G401.6 (cell line): ENCODE measurements at regions not wholly inside any gene's neighbourhood (a gene's known extent, or its start where the extent isn't known, plus 50 kb on each side); places are given as distances from the start of the nearest gene placed in this dataset.
"Not testable (repeated sequence)": the region's sequence is repeated elsewhere in the genome, so short reads cannot be mapped to it uniquely, and the experiment has no call there.

Source experiments
- FAIRE-seq: peaks from 2 replicates; lab custom pipeline; 2012; peaks lifted over from hg19 to GRCh38; lab: Jason Lieb, UNC

DNA sequence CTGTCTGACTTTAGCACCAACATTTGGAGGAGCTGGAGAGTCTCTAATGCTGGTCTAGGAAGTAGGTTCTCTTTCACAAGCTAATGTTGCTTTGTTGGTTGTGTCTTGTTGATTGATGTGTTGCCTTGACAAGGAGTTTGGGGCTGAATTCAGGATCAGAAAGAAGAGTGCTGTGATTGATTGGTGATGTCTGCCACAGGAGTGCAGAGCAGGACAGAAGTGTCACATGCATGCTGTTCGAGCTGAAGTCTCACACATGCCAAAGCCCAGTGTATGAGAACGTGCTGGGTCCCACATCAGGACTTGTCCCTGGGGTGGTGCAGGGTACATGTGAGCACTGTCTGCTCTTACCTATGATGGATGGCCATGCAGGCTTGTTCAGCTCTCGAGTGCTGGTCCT lies 694.4 kb downstream of the MATN1 start:
- no peak for FAIRE-seq

DNA sequence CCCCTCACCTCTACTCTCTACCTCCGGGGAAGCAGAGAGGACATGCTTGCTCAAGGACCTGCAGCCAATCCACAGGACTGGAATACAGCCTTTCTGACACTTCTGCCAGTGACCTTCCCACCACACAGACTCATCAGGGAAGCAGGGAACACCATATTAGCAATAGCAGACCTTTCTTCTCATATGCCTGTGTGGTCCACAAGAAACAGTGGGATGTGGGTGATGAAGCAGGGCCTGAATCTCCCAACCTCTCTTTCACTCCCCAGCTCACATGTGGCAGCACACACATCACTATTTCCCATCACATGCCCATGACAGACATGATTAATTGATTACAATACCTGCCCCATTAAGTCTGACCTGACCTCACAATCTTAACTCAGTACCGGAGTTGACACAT lies 695.1 kb downstream of the MATN1 start:
- no peak for FAIRE-seq

DNA sequence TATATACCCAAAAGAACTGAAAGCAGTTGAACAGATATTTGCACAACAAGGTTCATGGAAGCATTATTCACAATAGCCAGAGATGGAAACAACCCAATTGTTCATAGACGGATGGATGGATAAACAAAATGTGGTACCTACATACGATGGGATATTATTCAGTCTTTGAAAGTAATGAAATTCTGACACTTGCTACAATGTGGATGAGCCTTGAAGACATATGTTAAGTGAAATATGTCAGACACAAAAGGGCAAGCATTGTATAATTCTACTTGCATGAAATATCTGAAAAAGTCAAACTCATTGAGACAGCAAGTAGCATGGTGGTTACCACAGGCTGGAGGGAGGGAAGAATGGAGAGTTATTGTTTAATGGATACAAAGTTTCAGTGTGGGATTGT lies 696.1 kb downstream of the MATN1 start:
- no peak for FAIRE-seq

DNA sequence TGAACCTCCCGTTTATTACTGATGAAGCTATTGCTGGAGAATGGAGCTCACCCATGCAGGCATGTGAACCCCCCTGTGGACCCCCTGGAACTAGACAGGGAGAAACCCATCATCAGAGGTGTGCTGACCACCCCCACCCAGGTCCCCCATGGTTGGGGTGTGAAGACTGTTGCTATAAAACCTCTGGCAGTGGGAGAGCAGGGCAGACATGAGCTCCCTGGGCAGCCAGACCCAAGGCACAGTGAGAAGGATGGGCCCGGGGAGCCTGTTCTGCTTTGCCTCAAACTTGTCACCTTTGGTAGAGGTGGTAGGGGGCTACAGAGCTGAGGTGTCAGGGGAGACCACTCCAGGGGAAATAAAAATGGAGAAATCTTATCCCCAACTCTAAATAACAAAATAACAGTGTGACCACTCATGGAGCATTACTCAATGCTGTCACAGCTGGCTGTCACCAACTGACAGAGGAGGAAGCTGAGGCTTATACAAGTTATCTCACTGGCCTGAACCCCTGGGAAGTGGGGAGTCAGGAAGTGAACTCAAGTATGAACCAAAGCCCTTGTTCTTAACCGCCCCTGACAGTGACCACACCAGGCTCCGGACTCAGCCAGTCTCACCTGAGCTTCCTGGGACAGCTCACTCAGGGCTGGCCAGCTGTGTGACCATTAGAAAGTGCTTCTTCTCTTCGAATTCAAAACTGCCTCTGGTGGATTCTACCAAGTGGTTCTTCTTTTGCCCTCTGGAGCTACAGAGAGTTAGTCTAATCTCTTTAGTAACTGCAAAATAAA lies 698.8 kb downstream of the MATN1 start:
- FAIRE-seq, result no peak

DNA sequence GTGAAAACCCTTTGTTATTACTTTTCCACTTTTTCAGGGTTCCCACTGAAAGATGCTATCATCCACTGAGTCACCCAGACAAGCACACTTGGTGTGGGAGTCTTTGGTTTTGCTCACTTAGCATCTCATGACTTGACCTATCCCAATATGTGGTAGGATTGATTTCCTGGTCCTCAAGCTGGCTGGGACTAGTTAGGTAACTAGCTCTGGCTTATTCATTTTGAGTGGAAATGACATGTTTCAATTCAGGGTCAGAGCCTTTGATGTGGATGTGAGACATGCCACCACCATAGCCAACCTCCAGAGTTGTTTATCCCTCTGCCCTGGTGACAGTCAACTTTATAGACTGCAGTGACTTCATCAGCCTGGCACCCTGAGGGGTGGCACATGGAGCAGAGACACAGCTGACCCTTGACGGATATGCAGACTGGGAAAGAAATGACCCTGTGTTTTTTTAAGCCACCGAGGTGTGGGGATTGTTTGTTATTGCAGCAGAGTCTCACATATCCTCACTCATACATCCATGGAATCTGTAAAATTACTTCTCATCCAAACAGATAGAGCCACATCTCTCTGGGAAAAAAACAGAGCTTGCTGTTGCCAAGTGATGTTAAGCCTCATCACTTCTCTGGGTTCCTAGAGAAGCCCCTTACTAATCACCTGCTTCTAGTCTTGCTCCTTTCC lies 699.9 kb downstream of the MATN1 start:
- no peak for FAIRE-seq

DNA sequence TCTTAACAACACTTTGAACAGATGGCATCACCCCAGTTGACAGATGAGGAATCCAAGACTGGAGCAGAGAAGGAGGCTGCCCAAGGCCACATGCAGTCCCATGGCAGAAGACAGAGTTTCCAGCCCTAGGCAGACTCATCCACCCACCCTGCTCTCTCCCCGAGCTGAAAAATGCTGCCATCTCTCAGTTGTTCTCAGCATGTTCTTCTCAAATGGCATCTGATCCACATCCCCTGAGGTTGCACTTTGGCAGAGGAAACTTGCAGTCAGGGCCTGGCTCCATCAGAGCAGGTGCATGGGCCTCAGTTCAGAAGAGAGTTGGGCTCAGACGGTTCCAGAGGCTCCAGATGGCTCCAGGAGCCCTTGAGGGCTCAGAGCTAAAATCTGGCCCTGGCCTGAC lies 709.4 kb downstream of the MATN1 start:
- no peak for FAIRE-seq

DNA sequence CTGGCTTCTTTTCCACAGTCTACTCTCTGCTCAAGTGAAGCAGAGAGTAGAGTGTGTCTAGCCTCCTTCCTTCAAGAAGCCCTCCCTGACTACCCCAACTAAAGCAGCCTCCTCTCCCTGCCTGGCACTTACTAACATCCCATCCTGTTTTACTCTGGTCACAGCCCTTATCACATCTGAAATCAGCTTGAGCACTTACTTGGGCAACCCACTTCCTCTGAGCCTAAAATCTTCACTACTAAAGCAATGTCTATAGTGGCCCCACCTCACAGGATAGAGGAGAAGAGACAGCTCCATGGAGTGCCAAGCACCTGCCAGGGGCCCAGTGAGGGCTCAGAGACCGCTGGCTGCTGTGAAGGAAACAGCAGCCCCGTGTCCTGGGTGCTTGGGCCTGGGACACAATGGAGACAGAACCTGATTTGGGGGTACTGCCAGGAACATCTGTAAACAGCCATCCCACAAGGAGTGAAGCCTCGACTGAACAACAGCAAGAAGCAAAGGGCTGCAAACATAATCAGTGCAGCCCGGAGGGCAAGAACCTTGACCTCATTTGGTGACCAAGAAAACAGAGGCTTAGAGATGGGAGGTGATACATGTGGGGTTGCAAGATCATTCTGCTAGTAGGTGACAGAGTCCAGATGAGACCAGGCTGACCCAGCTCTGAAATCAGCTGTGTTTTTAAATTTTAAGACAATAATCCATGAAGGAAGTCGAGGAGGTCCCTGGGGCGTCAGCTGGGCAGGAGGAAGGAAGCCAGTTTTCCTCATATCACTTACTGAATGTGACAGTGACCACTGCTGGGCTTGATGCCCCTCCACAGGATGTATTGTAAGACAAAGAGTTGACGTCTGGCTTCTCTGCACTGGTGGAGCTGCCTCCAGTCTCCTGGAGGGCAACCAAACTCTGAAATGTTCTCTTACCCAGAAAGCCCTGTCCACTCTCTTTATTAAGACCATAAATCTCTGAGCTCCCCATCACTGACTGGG lies 710.6 kb downstream of the MATN1 start:
- FAIRE-seq, result no peak

DNA sequence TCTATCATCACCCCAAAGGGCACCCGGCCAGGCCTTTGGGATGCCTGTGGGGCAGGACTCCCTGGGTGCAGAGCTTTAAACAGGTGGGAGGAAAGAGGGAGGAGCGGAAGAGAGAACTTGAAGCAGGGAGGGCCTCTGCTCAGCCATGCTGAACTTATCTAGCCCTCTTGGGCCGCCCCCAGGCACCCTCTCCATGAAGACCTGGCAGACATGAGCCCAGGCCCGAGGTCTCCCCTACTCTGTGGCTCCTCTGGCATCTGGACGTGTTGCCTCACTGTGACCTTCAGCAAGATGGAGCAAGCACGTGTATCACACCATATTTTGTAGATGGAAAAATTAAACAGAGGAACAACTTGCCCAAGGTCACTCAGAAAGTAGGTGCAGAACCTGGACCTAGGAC lies 711.4 kb downstream of the MATN1 start:
- FAIRE-seq, result no peak

DNA sequence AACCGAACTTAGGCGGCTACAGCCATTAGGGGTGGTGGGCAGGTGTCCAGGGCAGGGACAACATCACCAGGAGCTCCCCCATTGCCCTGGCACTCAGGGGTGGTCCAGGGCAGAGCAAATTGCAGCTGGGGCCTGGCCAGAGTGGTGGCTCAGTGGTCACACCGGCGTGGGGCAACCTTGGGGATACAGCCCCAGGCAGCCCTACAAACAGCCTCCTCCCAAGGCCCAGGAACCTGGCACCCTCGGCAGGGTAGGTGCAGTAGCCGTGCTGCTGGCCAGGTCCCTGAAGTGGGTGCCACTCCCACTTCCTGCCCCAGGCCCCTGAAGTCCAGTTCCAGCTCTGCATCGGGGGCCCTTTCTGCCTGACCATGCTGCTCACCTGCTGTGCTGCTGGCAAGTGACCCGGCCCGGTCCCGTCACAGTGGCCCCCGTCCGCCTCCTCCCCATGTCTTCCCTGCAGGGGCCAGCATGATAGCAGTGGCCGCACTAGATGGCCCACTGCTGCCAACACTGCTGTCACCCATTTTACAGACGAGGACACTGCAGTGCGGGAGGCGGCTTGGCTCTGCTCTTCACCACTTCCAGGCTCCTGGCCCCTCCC lies 712.8 kb downstream of the MATN1 start:
- no peak for FAIRE-seq

DNA sequence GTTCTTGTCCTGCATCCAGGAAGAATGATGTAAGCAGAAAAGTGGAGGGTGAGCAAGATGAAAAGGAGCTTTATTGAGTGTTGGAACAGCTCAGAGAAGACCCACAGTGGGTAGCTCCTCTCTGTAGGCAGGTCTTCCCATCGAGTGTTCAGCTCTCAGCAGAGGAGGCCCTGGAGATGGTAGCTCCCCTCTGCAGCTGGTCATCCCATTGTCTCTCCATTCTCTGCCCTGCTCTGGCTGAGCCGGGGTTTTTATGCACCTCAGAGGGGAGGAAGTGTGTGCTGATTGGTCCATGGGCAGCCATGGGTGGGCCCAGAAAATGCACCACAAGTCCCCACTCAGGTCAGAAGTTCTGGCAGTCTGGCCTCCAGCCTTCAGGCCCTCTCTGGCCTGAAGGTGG lies 713.7 kb downstream of the MATN1 start:
- FAIRE-seq, result no peak

DNA sequence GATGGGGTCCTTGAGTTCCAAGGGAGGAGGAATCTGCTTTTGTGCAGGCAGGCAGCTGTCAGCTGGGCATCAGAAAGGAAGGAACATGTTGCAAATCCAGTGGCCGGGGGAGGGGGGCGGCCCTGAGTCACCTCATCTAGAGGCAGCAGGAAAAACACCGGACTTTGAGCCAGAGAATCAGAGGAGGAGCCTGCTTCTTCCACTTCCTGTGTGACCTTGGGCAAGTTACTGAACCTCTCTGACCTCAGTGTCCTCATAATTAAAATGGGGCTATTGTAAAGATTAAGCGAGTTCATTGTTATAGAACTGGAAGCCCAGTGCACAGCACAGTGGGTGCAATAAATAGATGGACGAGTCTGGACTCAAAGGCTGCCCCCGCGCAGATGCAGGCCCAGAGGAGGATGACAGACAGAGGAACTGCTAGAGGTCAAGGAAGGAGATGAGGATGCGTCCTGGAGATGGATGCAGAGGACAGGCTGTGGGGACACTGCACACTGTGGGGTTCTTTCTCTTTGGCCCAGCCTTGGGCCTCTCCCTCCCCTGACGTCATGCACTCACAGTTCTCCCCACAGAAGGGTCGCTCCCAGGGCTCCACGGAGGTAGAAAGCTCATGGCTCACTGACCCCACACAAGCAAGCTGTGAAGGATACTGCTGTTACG lies 714.3 kb downstream of the MATN1 start:
- no peak for FAIRE-seq

DNA sequence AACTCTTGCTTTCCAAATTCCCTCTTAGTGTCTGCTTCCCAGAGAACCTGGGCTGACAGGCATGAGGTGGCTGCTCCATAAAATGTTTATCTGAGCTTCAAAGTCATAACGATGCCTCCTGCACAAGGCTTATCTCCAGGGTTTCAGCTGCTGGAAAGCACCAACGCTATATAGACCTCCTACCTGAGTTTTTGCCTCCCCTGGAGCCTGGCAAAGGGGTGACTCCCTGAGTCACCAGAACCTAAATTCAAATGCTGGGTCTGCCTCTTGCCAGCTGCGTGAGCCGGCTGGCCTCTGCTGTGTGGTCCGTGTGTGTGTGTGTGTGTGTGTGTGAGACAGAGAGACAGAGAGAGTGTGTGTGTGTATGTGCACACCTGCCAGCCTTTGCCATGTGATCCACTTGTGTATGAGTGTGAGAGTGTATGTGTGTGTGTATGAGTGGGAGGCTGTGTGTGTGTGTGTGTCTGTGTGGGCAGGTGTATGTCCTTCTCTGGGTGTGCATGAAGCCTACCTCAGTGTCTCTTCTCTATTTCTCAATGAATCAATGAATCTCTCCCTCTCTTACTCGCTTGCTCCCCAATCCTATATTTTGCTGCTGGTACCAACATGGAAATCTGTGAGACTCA lies 714.9 kb downstream of the MATN1 start:
- no peak for FAIRE-seq

DNA sequence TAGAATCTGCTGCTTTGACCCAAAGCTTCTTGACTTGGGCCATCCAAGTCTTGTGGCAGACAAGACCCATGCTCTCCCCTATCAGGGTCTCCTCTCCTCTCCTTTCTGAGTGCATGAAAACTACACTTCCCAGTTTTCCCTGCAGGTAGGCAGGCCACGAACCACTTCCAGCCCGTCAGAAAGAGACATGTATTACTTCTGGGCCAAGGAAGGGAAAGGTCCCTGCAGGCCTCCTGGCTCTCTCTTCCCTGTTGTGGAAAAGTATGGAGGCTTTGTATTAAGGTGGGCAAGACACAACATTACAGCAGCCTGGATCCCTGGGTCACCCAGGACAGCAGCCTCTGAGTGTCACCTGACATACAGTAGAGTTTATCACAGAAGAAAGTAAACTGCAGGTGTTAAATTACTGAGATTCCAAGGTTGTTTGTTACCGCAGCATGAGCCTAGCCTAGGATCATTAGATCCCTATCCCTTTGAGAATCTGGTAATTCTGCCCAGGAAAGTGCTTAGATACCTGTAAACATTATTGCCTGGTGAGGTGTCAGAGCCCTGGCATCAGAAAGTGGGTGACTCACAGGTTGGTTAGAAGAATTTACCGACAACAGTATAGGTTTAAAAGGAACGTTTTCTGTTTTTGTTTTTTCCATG lies 717.3 kb downstream of the MATN1 start:
- FAIRE-seq, result no peak

DNA sequence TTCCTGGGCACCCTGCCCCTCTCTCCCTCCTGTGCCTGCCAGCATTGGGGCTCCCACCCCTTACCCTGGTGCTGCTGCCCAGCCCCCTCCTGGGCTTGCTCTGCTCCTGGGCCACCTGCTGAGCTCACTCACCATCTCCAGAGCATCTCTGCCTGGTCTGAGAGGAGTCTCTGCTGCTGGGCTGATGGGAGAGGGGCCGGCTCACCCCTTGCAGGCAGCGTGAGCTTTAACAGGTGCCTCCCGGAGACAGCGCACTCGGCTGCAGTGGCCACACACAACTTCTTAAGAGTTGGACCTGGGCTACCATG lies 721.7 kb downstream of the MATN1 start:
- FAIRE-seq, result no peak

DNA sequence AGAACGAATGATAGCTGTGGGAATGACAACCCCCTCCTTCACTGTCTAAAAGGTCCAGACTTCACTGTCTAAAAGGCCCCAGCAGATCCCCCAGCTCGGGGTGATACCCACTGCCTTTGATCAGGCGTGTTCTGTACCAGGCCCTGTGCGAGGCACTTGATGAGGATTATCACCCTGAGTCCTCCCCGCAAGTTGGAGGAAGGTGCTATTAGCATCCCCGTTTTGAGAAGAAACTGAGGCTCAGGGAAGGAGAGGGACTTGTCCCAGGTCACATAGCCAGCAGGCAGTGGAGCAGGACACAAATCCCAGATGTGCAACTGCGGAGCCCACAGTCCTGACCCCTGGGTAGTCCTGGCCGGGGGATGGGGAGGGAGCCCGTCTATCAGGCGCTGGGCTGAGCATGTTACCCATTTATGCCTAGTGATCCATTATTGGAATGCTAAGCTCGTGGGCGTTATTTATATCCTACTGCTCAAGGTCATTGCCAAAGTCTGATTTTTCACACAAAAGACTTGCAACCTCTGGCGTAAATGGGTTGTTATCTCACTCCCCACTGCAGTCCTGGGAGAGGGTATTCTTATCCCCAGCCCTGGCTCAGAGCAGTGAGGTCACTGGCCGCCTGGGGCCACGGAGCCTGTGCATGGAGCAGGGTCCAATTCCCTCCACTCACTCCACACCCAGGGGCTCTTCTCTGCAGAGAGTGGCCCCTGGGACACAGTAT lies 722.2 kb downstream of the MATN1 start:
- no peak for FAIRE-seq

DNA sequence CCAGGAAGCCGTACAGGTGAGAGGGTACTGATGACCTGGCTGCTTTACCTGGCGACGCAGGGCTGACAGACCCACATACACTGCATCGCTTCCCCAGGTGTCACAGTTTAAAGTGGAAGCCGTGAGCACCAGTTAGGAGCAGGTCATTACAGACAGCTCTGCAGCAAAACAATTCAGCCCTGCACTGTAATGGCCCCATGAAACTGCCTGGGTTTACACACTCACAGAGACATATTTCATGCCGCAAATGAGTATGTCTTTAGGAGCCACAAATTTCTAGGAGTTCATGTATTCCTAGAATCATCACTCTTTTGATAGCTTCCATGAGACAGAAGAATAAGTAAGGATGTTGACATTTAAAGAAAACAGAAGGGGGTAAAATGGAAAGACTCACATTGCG lies 723.1 kb downstream of the MATN1 start:
- no peak for FAIRE-seq

DNA sequence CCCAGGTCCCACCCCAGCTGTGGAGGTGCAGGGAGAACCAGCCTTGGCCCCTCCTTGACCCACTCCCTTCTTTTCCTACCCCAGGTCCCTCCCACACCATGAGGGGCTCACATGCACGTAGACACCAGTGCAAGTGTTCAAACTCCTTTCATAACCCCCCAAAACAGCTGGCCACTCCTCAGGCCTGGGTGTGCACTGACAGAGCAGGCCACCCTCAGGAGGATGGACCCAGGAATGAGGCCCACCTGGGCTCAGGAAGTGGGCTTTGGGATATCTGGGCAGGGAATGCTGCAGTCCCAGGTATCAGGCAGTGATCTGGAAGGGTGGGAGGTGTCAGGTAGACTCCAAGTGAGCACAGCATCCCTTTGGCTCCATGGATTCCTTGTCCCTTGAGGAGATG lies 723.8 kb downstream of the MATN1 start:
- no peak for FAIRE-seq

DNA sequence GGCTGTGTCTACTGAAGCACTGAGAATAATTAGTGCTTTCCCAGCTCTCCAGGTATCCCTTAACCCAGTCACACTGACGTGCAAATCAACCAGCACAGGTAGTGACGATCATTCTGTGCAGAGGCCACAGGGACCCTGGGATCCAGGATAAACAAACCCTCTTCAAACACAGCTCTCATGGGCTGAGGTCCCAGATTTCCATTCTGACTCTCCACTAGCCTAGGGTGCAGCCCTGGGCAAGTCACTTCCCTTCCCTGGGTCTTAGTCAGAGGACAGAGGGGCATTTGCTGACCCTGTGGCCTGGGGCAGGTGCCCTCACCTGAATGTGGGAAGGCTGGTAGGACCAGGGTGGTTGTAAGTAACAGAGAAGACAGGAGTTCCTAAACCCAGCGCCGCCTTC lies 724.7 kb downstream of the MATN1 start:
- no peak for FAIRE-seq

DNA sequence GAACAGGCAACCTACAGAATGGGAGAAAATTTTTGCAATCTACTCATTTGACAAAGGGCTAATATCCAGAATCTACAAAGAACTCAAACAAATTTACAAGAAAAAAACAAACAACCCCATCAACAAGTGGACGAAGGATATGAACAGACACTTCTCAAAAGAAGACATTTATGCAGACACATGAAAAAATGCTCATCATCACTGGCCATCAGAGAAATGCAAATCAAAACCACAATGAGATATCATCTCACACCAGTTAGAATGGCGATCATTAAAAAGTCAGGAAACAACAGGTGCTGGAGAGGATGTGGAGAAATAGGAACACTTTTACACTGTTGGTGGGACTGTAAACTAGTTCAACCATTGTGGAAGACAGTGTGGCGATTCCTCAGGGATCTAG lies 725.6 kb downstream of the MATN1 start:
- FAIRE-seq, result not testable (repeated sequence)

DNA sequence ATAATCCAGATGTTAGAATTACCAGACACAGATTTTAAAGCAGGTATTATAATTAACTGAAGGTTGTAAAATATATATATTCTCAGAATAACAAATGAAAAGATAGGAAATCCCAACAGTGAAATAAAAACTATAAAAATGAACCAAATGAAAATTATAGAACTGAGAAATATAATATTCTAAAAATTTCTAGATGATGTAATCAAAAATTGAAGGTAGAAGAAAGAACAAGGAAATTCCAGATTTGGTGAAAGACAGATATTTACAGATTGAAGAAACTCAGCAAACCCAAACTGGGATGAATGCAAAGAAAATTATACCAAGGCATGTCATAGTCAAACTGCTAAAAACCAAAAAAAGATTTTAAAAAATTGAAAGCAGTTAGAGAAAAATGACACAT lies 729.4 kb downstream of the MATN1 start:
- FAIRE-seq, result no peak
